Erythroblast (primary cell): ENCODE measurements at regions not wholly inside any gene's neighbourhood (a gene's known extent, or its start where the extent isn't known, plus 50 kb on each side); places are given as distances from the start of the nearest gene placed in this dataset.

ENCODE experiments used
- GATA1 ChIP-seq: IDR thresholded peaks from 2 replicates; pipeline ENCODE4 v1.6.1; 2011; ENCODE audit warnings: low read depth, mild to moderate bottlenecking, control low read depth, low read length, moderate library complexity
- POLR2A ChIP-seq: IDR thresholded peaks from 2 replicates; pipeline ENCODE4 v1.6.1; 2011; ENCODE audit warnings: mild to moderate bottlenecking, low read length

DNA sequence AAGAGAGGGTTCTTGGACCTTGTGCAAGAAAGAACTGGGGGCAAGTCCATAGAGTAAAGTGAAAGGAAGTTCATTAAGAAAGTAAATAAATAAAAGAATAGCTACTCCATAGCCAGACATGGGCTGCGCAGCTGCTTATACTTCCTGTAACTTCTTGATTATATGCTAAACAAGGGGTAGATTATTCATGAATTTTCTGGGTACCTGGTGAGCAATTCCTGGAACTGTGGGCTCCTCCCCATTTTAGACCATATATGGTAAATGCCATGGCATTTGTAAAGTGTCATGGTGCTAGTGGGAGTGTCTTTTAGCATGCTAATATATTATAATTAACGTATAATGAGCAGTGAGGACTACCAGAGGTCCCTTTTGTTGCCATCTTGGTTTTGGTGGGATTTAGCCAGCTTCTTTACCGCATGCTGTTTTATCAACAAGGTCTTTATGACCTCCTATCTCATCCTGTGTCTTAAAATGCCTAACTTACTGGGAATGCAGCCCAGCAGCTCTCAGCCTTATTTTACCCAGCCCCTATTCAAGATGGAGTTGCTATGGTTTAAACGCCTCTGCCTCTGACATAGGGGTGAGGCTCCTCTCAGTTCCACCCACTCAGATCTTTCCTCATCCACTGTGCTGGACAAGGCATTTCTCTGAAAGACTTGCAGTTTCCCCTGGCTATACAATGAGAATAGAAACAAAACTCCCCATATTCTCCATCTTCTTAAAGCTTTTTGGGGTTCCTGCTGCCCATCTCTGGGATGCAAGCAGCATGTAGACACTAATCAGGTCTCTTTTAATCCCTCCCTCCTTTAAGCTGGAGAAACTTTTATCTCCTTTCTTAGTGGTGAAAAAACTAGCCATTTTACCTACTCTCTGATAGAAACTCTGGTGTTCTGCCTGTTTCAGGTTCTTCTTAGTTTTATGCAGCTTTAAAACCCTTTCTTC is 91.2 kb downstream of the ARRDC3 start:
- TF ChIP-seq POLR2A, result no peak
- no peak for TF ChIP-seq GATA1
